OCI-LY3 (cell line): ENCODE measurements at regions not wholly inside any gene's neighbourhood (a gene's known extent, or its start where the extent isn't known, plus 50 kb on each side); places are given as distances from the start of the nearest gene placed in this dataset.

Experiments
- EZH2phosphoT487 ChIP-seq: fragments of 200-600 bp; shearing (Covaris generic); IDR thresholded peaks from 2 replicates; pipeline ENCODE4 v1.6.1; 2018; ENCODE audit warnings: antibody characterized with exemption, mixed run types, low read depth
- TF ChIP-seq, protein P1 (sequence below): fragments of 200-600, 300-600 bp; sonication (generic); IDR thresholded peaks from 2 replicates; pipeline ENCODE4 v1.5.1; 2014; ENCODE audit warnings: antibody characterized with exemption, low read length, low read depth

GRCh38 chr6:79399499-79399898, 137.7 kb downstream of the LCA5 start:
- TF ChIP-seq, protein P1, sequence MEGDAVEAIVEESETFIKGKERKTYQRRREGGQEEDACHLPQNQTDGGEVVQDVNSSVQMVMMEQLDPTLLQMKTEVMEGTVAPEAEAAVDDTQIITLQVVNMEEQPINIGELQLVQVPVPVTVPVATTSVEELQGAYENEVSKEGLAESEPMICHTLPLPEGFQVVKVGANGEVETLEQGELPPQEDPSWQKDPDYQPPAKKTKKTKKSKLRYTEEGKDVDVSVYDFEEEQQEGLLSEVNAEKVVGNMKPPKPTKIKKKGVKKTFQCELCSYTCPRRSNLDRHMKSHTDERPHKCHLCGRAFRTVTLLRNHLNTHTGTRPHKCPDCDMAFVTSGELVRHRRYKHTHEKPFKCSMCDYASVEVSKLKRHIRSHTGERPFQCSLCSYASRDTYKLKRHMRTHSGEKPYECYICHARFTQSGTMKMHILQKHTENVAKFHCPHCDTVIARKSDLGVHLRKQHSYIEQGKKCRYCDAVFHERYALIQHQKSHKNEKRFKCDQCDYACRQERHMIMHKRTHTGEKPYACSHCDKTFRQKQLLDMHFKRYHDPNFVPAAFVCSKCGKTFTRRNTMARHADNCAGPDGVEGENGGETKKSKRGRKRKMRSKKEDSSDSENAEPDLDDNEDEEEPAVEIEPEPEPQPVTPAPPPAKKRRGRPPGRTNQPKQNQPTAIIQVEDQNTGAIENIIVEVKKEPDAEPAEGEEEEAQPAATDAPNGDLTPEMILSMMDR = no peak
- TF ChIP-seq EZH2phosphoT487 = no peak
